Naive B cell (primary cell): ENCODE measurements at regions not wholly inside any gene's neighbourhood (a gene's known extent, or its start where the extent isn't known, plus 50 kb on each side); places are given as distances from the start of the nearest gene placed in this dataset.
"Not testable (repeated sequence)": the region's sequence is repeated elsewhere in the genome, so short reads cannot be mapped to it uniquely, and the experiment has no call there.

Experiments used
- ATAC-seq, 2 donors: fragments of 150-1000 bp; cut with Tn5 transposase; 2 replicates each; pipeline ENCODE4 v1.10.0; 2021; ENCODE audit warnings: low read depth in 2 of 2, mild to moderate bottlenecking in 2 of 2, moderate library complexity in 2 of 2
- DNase-seq: peaks from one replicate; pipeline ENCODE4 v3.0.0; 2022
- H3K27ac Mint-ChIP-seq, 6 donors: one replicate each; pipeline ENCODE4 v1.8.0; 2020 to 2022; ENCODE audit warnings: mild to moderate bottlenecking in 6 of 6, mixed read lengths in 6 of 6, moderate library complexity in 5 of 6, inconsistent platforms in 2 of 6
- H3K27me3 Mint-ChIP-seq, 3 donors: one replicate each; pipeline ENCODE4 v1.8.0; 2021 to 2022; ENCODE audit warnings: mixed read lengths in 3 of 3, mild to moderate bottlenecking in 1 of 3
- H3K36me3 Mint-ChIP-seq, 2 donors: one replicate each; pipeline ENCODE4 v1.8.0; 2020 to 2022; ENCODE audit warnings: mixed read lengths in 2 of 2, inconsistent platforms in 1 of 2, mild to moderate bottlenecking in 1 of 2
- H3K4me1 Mint-ChIP-seq, 3 donors: one replicate each; pipeline ENCODE4 v1.8.0; 2020 to 2022; ENCODE audit warnings: mixed read lengths in 3 of 3, inconsistent platforms in 1 of 3, mild to moderate bottlenecking in 1 of 3, moderate library complexity in 1 of 3
- H3K4me3 Mint-ChIP-seq, 8 donors: one replicate each; pipeline ENCODE4 v1.8.0; 2020 to 2022; ENCODE audit warnings: mild to moderate bottlenecking in 8 of 8, mixed read lengths in 8 of 8, moderate library complexity in 8 of 8, inconsistent platforms in 2 of 8
- H3K9me3 Mint-ChIP-seq, 7 donors: one replicate each; pipeline ENCODE4 v1.8.0; 2020 to 2022; ENCODE audit warnings: mixed read lengths in 7 of 7, mild to moderate bottlenecking in 5 of 7, inconsistent platforms in 2 of 7, moderate library complexity in 1 of 7

GRCh38 chr22:33167998-33168790 lies 110.0 kb upstream of the SYN3 start:
- no peak for DNase-seq
- H3K4me1 Mint-ChIP-seq, result peaks cover 0 to 7% (median 0%) of the 10 kb centered on the region in 3 donors

GRCh38 chr22:33166206-33166605 lies 108.0 kb upstream of the SYN3 start:
- Mint-ChIP-seq H3K4me1 (peaks cover 0 to 7% (median 0%) of the 10 kb centered on the region in 3 donors), H3K4me3 (no peak overlapping the region), H3K27me3 (peaks cover 23 to 36% (median 34%) of the 10 kb centered on the region in 3 donors), H3K27ac (peak overlapping the region in 2 of 6 donors; percentile 8 to 14), H3K36me3 (peaks cover 7 to 12% of the 10 kb centered on the region in 2 donors), H3K9me3 (peaks cover 0 to 8% (median 3%) of the 10 kb centered on the region in 7 donors)
- DNase-seq (no peak), ATAC-seq (no peak)

More at GRCh38 chr22:33167998-33168790, 110.0 kb upstream of the SYN3 start:
- Mint-ChIP-seq H3K9me3 (peaks cover 0 to 14% (median 3%) of the 10 kb centered on the region in 7 donors), H3K36me3 (peaks cover 7 to 12% of the 10 kb centered on the region in 2 donors), H3K27me3 (peaks cover 14 to 26% (median 22%) of the 10 kb centered on the region in 3 donors), H3K4me3 (no peak overlapping the region), H3K27ac (peak overlapping the region in 1 of 6 donors; percentile 49)
- ATAC-seq, result no peak

GRCh38 chr22:33163815-33164214 lies 105.6 kb upstream of the SYN3 start:
- DNase-seq (no peak), ATAC-seq (no peak)
- no peak overlapping the region for H3K4me3 Mint-ChIP-seq
- peaks cover 0 to 5% of the 10 kb centered on the region in 2 donors for H3K36me3 Mint-ChIP-seq
- H3K9me3 Mint-ChIP-seq, result peaks cover 0 to 2% (median 0%) of the 10 kb centered on the region in 7 donors
- peaks cover 0 to 6% (median 3%) of the 10 kb centered on the region in 3 donors for H3K4me1 Mint-ChIP-seq
- no peak overlapping the region for H3K27ac Mint-ChIP-seq
- H3K27me3 Mint-ChIP-seq, result peaks cover 23 to 45% (median 41%) of the 10 kb centered on the region in 3 donors

GRCh38 chr22:33162196-33162595 lies 104.0 kb upstream of the SYN3 start:
- Mint-ChIP-seq H3K27me3 (peaks cover 23 to 49% (median 42%) of the 10 kb centered on the region in 3 donors), H3K9me3 (peaks cover 0 to 5% (median 0%) of the 10 kb centered on the region in 7 donors), H3K4me3 (no peak overlapping the region), H3K4me1 (peaks cover 0 to 6% (median 4%) of the 10 kb centered on the region in 3 donors), H3K36me3 (peaks cover 0 to 5% of the 10 kb centered on the region in 2 donors), H3K27ac (no peak overlapping the region)
- DNase-seq (no peak), ATAC-seq (no peak)

- ATAC-seq (no peak), DNase-seq (no peak)
- H3K9me3 Mint-ChIP-seq, result peaks cover 0 to 20% (median 6%) of the 10 kb centered on the region in 7 donors
- no peak overlapping the region for H3K4me3 Mint-ChIP-seq
- H3K36me3 Mint-ChIP-seq, result peaks cover 0 to 5% of the 10 kb centered on the region in 2 donors
- no peak overlapping the region for H3K27ac Mint-ChIP-seq
- peaks cover 0 to 6% (median 4%) of the 10 kb centered on the region in 3 donors for H3K4me1 Mint-ChIP-seq
- H3K27me3 Mint-ChIP-seq, result peaks cover 30 to 59% (median 38%) of the 10 kb centered on the region in 3 donors
Observed at GRCh38 chr22:33160525-33160924, 102.3 kb upstream of the SYN3 start.

GRCh38 chr22:33154967-33155366 lies 96.8 kb upstream of the SYN3 start:
- Mint-ChIP-seq H3K36me3 (peaks cover 13 to 15% of the 10 kb centered on the region in 2 donors), H3K4me1 (peaks cover 7 to 12% (median 8%) of the 10 kb centered on the region in 3 donors), H3K9me3 (peaks cover 5 to 33% (median 21%) of the 10 kb centered on the region in 7 donors), H3K27me3 (peaks cover 11 to 36% (median 16%) of the 10 kb centered on the region in 3 donors)
- H3K4me3 Mint-ChIP-seq, ATAC-seq, DNase-seq, H3K27ac Mint-ChIP-seq: not testable (repeated sequence)

- peak overlapping the region in 1 of 6 donors; percentile 38 for H3K27ac Mint-ChIP-seq
- peaks cover under 1 to 5% of the 10 kb centered on the region in 2 donors for H3K36me3 Mint-ChIP-seq
- DNase-seq (no peak), ATAC-seq (no peak)
- H3K27me3 Mint-ChIP-seq, result peaks cover 0 to 6% (median 6%) of the 10 kb centered on the region in 3 donors
- peak overlapping the region in 1 of 8 donors; percentile 6 for H3K4me3 Mint-ChIP-seq
- H3K4me1 Mint-ChIP-seq, result peaks cover 8 to 11% (median 11%) of the 10 kb centered on the region in 3 donors
- peaks cover 0 to 11% (median 4%) of the 10 kb centered on the region in 7 donors for H3K9me3 Mint-ChIP-seq
Observed at GRCh38 chr22:33149611-33150010, 91.4 kb upstream of the SYN3 start.

GRCh38 chr22:33144721-33145120 lies 86.5 kb upstream of the SYN3 start:
- Mint-ChIP-seq H3K27me3 (peaks cover 6 to 11% (median 9%) of the 10 kb centered on the region in 3 donors), H3K4me3 (no peak overlapping the region), H3K9me3 (peaks cover 0 to 16% (median 0%) of the 10 kb centered on the region in 7 donors), H3K4me1 (peaks cover 1 to 2% (median 2%) of the 10 kb centered on the region in 3 donors), H3K27ac (peak overlapping the region in 1 of 6 donors; percentile 18), H3K36me3 (peaks cover 0 to 9% of the 10 kb centered on the region in 2 donors)
- ATAC-seq, result no peak
- no peak for DNase-seq

- peak overlapping the region in 2 of 6 donors; percentile 41 to 50 for H3K27ac Mint-ChIP-seq
- H3K36me3 Mint-ChIP-seq, result peaks cover 15 to 16% of the 10 kb centered on the region in 2 donors
- H3K4me3 Mint-ChIP-seq, result no peak overlapping the region
- peaks cover 11 to 25% (median 20%) of the 10 kb centered on the region in 3 donors for H3K27me3 Mint-ChIP-seq
- ATAC-seq (no peak), DNase-seq (no peak)
- peaks cover 3 to 32% (median 15%) of the 10 kb centered on the region in 7 donors for H3K9me3 Mint-ChIP-seq
- no peaks in the 10 kb centered on the region for H3K4me1 Mint-ChIP-seq
Observed at GRCh38 chr22:33142282-33143055, 84.3 kb upstream of the SYN3 start.

- DNase-seq (no peak), ATAC-seq (no peak)
- H3K36me3 Mint-ChIP-seq, result peaks cover 16 to 27% of the 10 kb centered on the region in 2 donors
- H3K9me3 Mint-ChIP-seq, result peaks cover 8 to 47% (median 30%) of the 10 kb centered on the region in 7 donors
- no peaks in the 10 kb centered on the region for H3K4me1 Mint-ChIP-seq
- H3K27me3 Mint-ChIP-seq, result peaks cover 11 to 25% (median 20%) of the 10 kb centered on the region in 3 donors
- no peak overlapping the region for H3K27ac Mint-ChIP-seq
- no peak overlapping the region for H3K4me3 Mint-ChIP-seq
Observed at GRCh38 chr22:33139937-33140336, 81.8 kb upstream of the SYN3 start.

- peaks cover 8 to 51% (median 33%) of the 10 kb centered on the region in 7 donors for H3K9me3 Mint-ChIP-seq
- peaks cover 16 to 27% of the 10 kb centered on the region in 2 donors for H3K36me3 Mint-ChIP-seq
Observed at GRCh38 chr22:33138333-33138732, 80.2 kb upstream of the SYN3 start.

GRCh38 chr22:33130473-33130872 lies 72.3 kb upstream of the SYN3 start:
- H3K9me3 Mint-ChIP-seq, result peaks cover 0 to 12% (median 4%) of the 10 kb centered on the region in 7 donors
- peaks cover 0 to 4% (median 0%) of the 10 kb centered on the region in 3 donors for H3K4me1 Mint-ChIP-seq
- H3K27ac Mint-ChIP-seq, result peak overlapping the region in 1 of 6 donors; percentile 61
- ATAC-seq (no peak), DNase-seq (no peak)
- H3K27me3 Mint-ChIP-seq, result peaks cover 10 to 20% (median 17%) of the 10 kb centered on the region in 3 donors
- no peaks in the 10 kb centered on the region for H3K36me3 Mint-ChIP-seq
- H3K4me3 Mint-ChIP-seq, result no peak overlapping the region

More at GRCh38 chr22:33138333-33138732, 80.2 kb upstream of the SYN3 start:
- DNase-seq, H3K4me3 Mint-ChIP-seq, H3K27ac Mint-ChIP-seq, H3K4me1 Mint-ChIP-seq, ATAC-seq: not testable (repeated sequence)
- peaks cover 11 to 25% (median 20%) of the 10 kb centered on the region in 3 donors for H3K27me3 Mint-ChIP-seq

- ATAC-seq, result no peak
- Mint-ChIP-seq H3K9me3 (peaks cover 0 to 10% (median 2%) of the 10 kb centered on the region in 7 donors), H3K4me1 (peaks cover 0 to 4% (median 0%) of the 10 kb centered on the region in 3 donors), H3K36me3 (no peaks in the 10 kb centered on the region), H3K27ac (peak overlapping the region in 1 of 6 donors; percentile 38), H3K27me3 (peaks cover 10 to 20% (median 17%) of the 10 kb centered on the region in 3 donors), H3K4me3 (peak overlapping the region in 1 of 8 donors; percentile 7)
- no peak for DNase-seq
Observed at GRCh38 chr22:33129621-33130020, 71.4 kb upstream of the SYN3 start.
